AG04449 (cell line): ENCODE measurements at regions not wholly inside any gene's neighbourhood (a gene's known extent, or its start where the extent isn't known, plus 50 kb on each side); places are given as distances from the start of the nearest gene placed in this dataset.
"Not testable (repeated sequence)": the region's sequence is repeated elsewhere in the genome, so short reads cannot be mapped to it uniquely, and the experiment has no call there.

ENCODE experiments used
- CTCF ChIA-PET: fragments of 350-600 bp; formaldehyde crosslinking; extraction: SDS; loops from one replicate; lab custom pipeline; 2021; ENCODE audit warnings: antibody characterized with exemption; lab: Yijun Ruan, JAX
- POLR2A ChIA-PET: fragments of 400-600, 350-600 bp; formaldehyde crosslinking; extraction: SDS; loops from one replicate; lab custom pipeline; 2020; ENCODE audit warnings: antibody characterized with exemption, inconsistent platforms; lab: Yijun Ruan, JAX
- DNase-seq: peaks from one replicate; pipeline ENCODE4 v3.0.0-alpha.2; 2010; ENCODE audit warnings: low read depth, low spot score
- H3K4me3 ChIP-seq: 2 replicates; pipeline ENCODE4 v1.5.1; 2011; ENCODE audit warnings: low read depth, mild to moderate bottlenecking, control low read depth, low read length
- TF ChIP-seq, protein P1 (sequence below): IDR thresholded peaks from one replicate; pipeline ENCODE4 v1.5.1; 2011; ENCODE audit warnings: mild to moderate bottlenecking, moderate library complexity, low read length, control low read depth, inconsistent platforms; ENCODE audit not compliant: insufficient read depth; ENCODE audit errors: missing control alignments

DNA sequence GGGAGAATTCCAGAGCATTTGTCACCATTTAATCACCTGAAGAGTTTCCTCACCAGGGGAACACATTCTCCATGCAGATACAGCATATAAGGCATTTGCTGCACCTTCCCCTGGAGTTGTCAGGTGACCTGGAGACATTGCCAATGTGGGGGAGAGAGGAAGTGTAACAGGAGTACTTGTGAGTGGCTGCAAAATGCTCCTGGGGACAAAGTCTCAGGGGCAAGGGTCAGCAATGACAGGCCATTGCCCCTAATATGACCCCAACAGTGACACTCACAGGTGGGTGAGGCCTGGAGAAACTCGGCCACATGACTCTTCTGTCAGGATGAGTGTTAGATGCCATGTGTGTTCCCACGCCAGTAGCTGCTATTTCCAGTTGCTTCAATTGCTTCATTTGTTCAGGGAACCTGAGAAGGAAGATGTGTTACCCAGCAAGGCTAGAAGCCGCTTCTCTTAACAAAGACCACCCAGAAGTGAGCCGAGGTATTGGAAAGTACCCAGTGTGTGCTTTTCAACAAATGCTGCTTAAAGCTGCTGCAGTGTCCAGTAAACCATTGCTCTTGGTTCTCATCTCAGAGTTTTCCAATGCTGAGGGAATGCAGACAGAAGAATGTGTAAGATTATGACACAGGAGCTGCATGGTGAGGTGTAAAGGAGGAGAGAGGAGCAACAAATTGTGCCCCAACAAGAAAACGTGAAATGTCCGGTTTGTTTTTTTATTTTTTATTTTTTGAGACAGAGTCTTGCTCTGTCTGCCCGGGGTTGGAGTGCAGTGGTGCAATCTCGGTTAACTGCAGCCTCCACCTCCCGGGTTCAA is 128.2 kb upstream of the SLC44A1 start:
- ChIA-PET POLR2A (no interaction called here), CTCF (no interaction called here)
- TF ChIP-seq, protein P1, sequence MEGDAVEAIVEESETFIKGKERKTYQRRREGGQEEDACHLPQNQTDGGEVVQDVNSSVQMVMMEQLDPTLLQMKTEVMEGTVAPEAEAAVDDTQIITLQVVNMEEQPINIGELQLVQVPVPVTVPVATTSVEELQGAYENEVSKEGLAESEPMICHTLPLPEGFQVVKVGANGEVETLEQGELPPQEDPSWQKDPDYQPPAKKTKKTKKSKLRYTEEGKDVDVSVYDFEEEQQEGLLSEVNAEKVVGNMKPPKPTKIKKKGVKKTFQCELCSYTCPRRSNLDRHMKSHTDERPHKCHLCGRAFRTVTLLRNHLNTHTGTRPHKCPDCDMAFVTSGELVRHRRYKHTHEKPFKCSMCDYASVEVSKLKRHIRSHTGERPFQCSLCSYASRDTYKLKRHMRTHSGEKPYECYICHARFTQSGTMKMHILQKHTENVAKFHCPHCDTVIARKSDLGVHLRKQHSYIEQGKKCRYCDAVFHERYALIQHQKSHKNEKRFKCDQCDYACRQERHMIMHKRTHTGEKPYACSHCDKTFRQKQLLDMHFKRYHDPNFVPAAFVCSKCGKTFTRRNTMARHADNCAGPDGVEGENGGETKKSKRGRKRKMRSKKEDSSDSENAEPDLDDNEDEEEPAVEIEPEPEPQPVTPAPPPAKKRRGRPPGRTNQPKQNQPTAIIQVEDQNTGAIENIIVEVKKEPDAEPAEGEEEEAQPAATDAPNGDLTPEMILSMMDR: no peak
- H3K4me3 ChIP-seq: no peak overlapping the region
- no peak for DNase-seq

DNA sequence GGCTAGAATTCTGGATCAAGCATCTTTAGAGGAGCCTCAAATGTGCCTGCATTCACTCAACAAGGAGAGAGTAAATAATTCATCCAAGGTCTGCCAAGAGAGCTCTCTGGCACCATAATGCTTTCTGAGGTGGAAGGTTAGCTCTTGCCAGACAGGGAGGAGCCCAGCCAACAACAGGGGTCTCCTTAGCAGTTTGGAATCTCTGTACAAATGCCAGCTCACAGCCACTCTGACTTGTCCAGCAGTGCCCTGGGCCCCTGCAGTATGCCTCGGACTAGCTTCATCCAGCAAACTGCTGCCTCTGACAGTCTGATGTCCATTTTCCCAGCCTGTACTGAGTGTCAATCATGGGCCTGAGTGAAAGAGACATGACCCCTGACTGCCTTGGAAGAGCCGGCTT is 127.2 kb upstream of the SLC44A1 start:
- TF ChIP-seq, protein P1: no peak
- ChIA-PET CTCF (no interaction called here), POLR2A (no interaction called here)
- H3K4me3 ChIP-seq: no peak overlapping the region
- DNase-seq: no peak

DNA sequence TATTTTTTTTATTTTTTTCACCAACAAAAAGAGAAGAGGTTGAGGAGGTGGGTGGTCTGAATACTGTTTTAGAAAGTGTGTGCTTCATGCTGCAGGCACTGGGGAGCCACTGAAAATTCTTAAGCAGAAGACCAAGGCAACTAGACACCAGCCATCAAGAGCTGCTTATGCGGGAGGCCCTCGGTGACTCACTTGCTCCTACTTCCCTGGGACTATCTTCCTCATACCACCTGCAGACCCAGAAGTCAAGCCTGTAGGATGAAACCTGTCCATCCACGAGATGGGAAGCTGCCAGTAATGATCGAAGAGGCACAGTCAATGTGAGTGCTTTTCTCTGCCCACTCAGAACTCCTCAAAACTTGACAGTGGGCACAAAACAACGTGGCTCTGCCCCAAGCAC is 125.8 kb upstream of the SLC44A1 start:
- CTCF ChIA-PET: no interaction called here
- POLR2A ChIA-PET: no interaction called here
- TF ChIP-seq, protein P1: no peak
- no peak for DNase-seq
- no peak overlapping the region for H3K4me3 ChIP-seq

DNA sequence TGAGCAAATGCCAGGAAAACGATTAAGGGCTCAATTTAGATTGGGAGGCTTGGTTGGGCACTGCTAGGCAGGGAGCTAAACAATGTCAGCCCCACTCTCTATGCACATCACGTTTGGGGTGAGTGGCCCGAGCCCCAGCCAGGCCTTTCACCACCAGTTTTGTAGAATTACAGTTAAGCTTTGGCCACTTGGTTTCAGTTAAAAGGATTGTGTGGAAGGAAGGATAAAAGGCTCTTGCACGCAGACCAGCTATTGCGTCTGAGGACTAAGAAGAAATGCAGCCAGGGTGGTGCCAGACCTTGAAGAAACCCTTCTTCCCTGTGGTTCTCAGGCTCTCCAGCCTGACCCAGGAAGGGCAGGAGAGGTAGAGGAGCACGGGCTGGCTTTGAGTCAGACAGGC is 125.3 kb upstream of the SLC44A1 start:
- TF ChIP-seq, protein P1: no peak
- POLR2A ChIA-PET: no interaction called here
- no peak for DNase-seq
- H3K4me3 ChIP-seq: no peak overlapping the region
- CTCF ChIA-PET: no interaction called here

DNA sequence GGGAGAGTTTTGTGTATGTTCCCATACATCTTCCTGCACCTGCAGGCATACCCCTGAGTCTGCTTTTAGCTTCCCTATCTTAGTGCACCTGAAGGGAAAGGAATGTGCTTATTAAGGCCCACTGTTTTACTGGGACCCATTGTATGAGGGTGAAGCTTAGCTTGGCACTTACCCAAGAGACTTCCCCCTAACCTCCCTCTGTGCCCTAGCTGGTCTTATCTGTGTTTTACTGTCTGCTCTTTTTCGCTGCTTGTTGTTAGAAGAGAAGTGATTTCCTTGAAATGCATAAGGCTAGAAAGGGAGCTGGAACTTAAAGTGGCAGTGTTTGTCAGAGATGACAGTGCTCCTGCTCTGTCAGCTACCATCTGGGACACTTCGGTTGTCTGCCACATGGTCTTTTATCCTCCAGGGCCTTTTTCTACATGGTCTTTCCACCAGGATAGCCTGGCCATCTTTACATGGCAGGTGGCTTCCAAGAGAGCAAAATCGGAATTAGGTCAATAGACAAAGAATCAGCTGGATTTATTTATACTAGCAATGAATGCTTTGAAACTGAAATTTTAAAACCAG is 122.5 kb upstream of the SLC44A1 start:
- ChIA-PET CTCF (interaction anchor here (0.9 to 1.1 kb wide), 2 partner anchors 14 to 39 kb away, joined by 3 to 5 read pairs; no protein-coding TSS in a partner anchor), POLR2A (no interaction called here)
- H3K4me3 ChIP-seq: no peak overlapping the region
- DNase-seq: no peak
- TF ChIP-seq, protein P1: no peak

DNA sequence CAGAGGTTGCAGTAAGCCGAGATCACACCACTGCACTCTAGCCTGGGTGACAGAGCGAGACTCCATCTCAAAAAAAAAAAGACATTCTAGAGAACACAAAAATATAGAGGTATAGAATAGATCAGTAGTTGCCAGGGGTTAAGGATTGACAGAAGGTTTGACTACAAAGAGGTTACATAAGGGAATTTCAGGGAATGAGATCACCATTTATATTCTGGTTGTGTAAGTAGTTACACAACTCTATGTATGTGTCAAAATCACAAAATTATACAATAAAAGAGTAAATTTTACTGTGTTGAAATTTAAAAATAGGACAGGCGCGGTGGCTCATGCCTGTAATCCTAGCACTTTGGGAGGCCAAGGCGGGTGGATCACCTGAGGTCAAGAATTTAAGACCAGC is 119.9 kb upstream of the SLC44A1 start:
- CTCF ChIA-PET, POLR2A ChIA-PET, DNase-seq, H3K4me3 ChIP-seq: not testable (repeated sequence)
